SU-DHL-6 (cell line): ENCODE measurements at regions not wholly inside any gene's neighbourhood (a gene's known extent, or its start where the extent isn't known, plus 50 kb on each side); places are given as distances from the start of the nearest gene placed in this dataset.

Source experiments
- H2AFZ ChIP-seq: fragments of 200-600 bp; sonication (generic); 2 replicates; pipeline ENCODE4 v1.6.1; 2014; ENCODE audit warnings: low read depth, mild to moderate bottlenecking, moderate library complexity, mixed read lengths, antibody characterized with exemption, low read length; ENCODE audit not compliant: severe bottlenecking
- H3F3A ChIP-seq: fragments of 200-600 bp; shearing (Covaris generic); 2 replicates; pipeline ENCODE4 v1.6.0; 2016; ENCODE audit warnings: antibody characterized with exemption, mild to moderate bottlenecking; ENCODE audit not compliant: insufficient read depth
- H3K27ac ChIP-seq: fragments of 200-600 bp; sonication (generic); 2 replicates; pipeline ENCODE4 v1.5.1; 2016; ENCODE audit warnings: low read depth, mild to moderate bottlenecking, low read length, moderate library complexity, mixed read lengths
- H3K27me3 ChIP-seq: fragments of 200-600 bp; sonication (generic), shearing (Covaris generic); 2 replicates; pipeline ENCODE4 v1.6.0; 2014; ENCODE audit warnings: mild to moderate bottlenecking, low read length
- H3K36me3 ChIP-seq: fragments of 200-600 bp; sonication (generic); 2 replicates; pipeline ENCODE4 v1.6.1; 2014; ENCODE audit warnings: mild to moderate bottlenecking, low read length, mixed read lengths
- H3K4me2 ChIP-seq: fragments of 300-600, 200-600 bp; shearing (Covaris generic), sonication (generic); 2 replicates; pipeline ENCODE4 v1.6.0; 2014; ENCODE audit warnings: low read length, low read depth, mild to moderate bottlenecking; ENCODE audit not compliant: poor library complexity, severe bottlenecking
- H3K4me3 ChIP-seq: fragments of 200-600 bp; sonication (generic); 2 replicates; pipeline ENCODE4 v1.5.1; 2014; ENCODE audit warnings: antibody characterized with exemption, low read length, mild to moderate bottlenecking, mixed read lengths; ENCODE audit not compliant: insufficient read depth, poor library complexity, severe bottlenecking
- H3K79me2 ChIP-seq: fragments of 200-600 bp; sonication (generic); 2 replicates; pipeline ENCODE4 v1.6.1; 2014; ENCODE audit warnings: mild to moderate bottlenecking, low read length, moderate library complexity; ENCODE audit not compliant: insufficient read depth
- H3K9ac ChIP-seq: fragments of 200-600 bp; sonication (generic); 2 replicates; pipeline ENCODE4 v1.7.0; 2014; ENCODE audit warnings: mild to moderate bottlenecking, low read length
- H3K9me2 ChIP-seq: fragments of 200-600 bp; sonication (generic); replicated peaks from 2 replicates; pipeline ENCODE4 v1.6.1; 2014; ENCODE audit warnings: low read length; ENCODE audit not compliant: insufficient read depth
- H3K9me3 ChIP-seq: fragments of 200-600 bp; sonication (generic); 2 replicates; pipeline ENCODE4 v1.6.1; 2014; ENCODE audit warnings: low read length, mixed read lengths; ENCODE audit not compliant: insufficient read depth
- H4K20me1 ChIP-seq: fragments of 200-600 bp; sonication (generic); 2 replicates; pipeline ENCODE4 v1.6.1; 2014; ENCODE audit warnings: low read depth, mild to moderate bottlenecking, antibody characterized with exemption, low read length, moderate library complexity, mixed read lengths
- CTCF ChIP-seq: fragments of 200-600 bp; sonication (generic); IDR thresholded peaks from one replicate; pipeline ENCODE4 v1.5.1; 2017; ENCODE audit warnings: antibody characterized with exemption, mild to moderate bottlenecking, low read length, moderate library complexity; ENCODE audit not compliant: insufficient read depth, poor library complexity, severe bottlenecking
- EZH2phosphoT487 ChIP-seq: fragments of 200-600 bp; sonication (generic), shearing (Covaris generic); conservative IDR thresholded peaks from 2 replicates; pipeline ENCODE4 v1.6.1; 2018; ENCODE audit warnings: mild to moderate bottlenecking, antibody characterized with exemption, low read length, moderate library complexity, mixed read lengths

DNA sequence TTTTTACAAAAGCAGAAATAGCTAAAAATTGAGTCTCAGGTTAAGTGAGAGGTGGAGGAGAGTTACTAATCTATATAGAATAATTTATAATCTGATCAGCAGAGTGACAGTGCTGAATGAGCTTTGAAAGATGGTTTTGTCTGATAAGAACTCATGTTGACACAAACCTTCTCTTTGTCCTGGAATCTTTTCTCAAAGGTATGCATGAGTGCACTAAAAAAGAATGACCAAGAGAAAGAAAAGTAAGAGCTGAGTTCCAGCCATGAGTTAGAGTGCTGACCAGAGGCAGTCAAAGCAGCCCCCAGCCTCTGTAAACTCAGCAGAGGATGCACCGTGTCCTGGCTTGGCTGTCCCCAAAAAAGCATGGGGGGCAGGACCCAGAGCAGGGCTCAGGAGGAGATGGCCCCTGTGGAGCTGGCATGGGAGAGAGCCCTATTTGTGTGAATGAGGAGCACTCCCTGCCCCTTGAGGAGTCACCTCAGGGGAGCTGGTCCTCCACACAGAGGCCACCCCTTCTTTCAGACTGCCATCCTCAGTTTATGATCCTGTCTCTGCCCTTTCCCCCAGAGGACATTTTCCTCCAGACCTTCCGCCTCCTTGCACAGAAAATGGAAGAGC is 129.8 kb downstream of the SEC23A start:
- H3F3A ChIP-seq = no peaks in the 10 kb centered on the region
- H3K9me2 ChIP-seq = no peaks in the 10 kb centered on the region
- no peak for TF ChIP-seq CTCF
- TF ChIP-seq EZH2phosphoT487 = no peak
- no peaks in the 10 kb centered on the region for H3K27me3 ChIP-seq
- no peak overlapping the region for H2AFZ ChIP-seq
- no peaks in the 10 kb centered on the region for H3K36me3 ChIP-seq
- no peaks in the 10 kb centered on the region for H4K20me1 ChIP-seq
- no peak overlapping the region for H3K4me2 ChIP-seq
- H3K9ac ChIP-seq = no peak overlapping the region
- no peaks in the 10 kb centered on the region for H3K79me2 ChIP-seq
- no peak overlapping the region for H3K4me3 ChIP-seq
- H3K9me3 ChIP-seq = no peaks in the 10 kb centered on the region
- H3K27ac ChIP-seq = no peak overlapping the region

DNA sequence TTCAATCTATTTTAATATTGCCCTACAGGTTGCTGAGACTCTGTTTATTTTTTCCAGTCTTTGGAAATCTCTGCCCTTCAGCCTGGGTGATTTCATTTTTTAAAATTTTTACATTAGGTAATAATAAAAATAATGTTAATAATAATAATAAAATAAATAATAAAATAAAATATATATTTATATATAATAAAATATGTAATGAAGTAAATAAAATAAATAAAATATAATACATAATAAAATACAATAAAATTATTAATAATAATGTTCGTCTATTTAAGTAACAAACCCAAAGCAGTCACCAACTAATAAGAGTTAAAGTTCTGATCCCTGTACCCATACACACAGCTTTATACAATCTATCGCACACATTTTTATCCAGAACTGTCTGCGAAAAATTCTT is 130.5 kb downstream of the SEC23A start:
- no peak overlapping the region for H3K4me3 ChIP-seq
- H3K4me2 ChIP-seq = no peak overlapping the region
- H3F3A ChIP-seq = no peaks in the 10 kb centered on the region
- no peaks in the 10 kb centered on the region for H3K9me3 ChIP-seq
- H3K27me3 ChIP-seq = no peaks in the 10 kb centered on the region
- no peak overlapping the region for H2AFZ ChIP-seq
- H3K9ac ChIP-seq = no peak overlapping the region
- H3K79me2 ChIP-seq = no peaks in the 10 kb centered on the region
- TF ChIP-seq EZH2phosphoT487 (no peak), CTCF (no peak)
- H3K36me3 ChIP-seq = no peaks in the 10 kb centered on the region
- H3K9me2 ChIP-seq = no peaks in the 10 kb centered on the region
- no peaks in the 10 kb centered on the region for H4K20me1 ChIP-seq
- H3K27ac ChIP-seq = no peak overlapping the region

DNA sequence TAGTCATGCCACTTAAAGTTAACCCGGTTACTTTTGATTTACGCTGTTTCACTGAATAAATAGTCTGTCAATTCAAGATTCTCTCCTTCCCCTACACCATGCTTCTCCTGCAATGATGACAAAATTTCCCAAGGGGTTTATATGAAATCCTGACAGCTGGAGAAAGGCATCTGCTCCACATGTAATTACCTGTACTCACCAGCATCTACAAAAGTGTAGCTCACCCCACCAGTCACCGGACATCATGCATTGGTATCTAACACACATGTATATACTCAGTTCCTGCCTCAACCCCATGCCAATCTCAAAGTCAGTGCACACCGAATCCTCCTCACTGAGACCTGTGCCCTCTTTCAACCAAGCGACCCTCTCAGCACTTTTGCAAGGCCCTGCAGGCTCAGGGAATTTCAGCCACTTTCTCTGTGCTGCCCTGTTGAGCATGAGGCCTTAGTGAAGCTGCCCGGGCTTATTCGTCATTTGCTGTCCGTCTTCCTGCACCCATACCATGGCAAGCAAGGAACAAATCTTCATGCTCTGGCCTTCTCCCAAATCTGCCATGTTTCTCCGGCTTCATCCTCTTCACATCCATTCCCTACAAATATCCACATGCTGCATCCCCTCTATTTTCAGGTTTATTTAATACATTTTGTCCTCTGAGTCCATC is 131.6 kb downstream of the SEC23A start:
- Histone ChIP-seq H2AFZ (no peak overlapping the region), H3K36me3 (no peaks in the 10 kb centered on the region)
- no peak for TF ChIP-seq CTCF

More for the DNA sequence above, 131.6 kb downstream of the SEC23A start:
- Histone ChIP-seq H3K27me3 (no peaks in the 10 kb centered on the region), H3K9me3 (no peaks in the 10 kb centered on the region), H3F3A (no peaks in the 10 kb centered on the region), H3K9me2 (no peaks in the 10 kb centered on the region), H4K20me1 (no peaks in the 10 kb centered on the region), H3K79me2 (no peaks in the 10 kb centered on the region), H3K4me3 (no peak overlapping the region), H3K4me2 (no peak overlapping the region), H3K27ac (no peak overlapping the region), H3K9ac (no peak overlapping the region)
